ENCODE measurements at regions not wholly inside any gene's neighbourhood (a gene's known extent, or its start where the extent isn't known, plus 50 kb on each side); places are given as distances from the start of the nearest gene placed in this dataset.

DNA sequence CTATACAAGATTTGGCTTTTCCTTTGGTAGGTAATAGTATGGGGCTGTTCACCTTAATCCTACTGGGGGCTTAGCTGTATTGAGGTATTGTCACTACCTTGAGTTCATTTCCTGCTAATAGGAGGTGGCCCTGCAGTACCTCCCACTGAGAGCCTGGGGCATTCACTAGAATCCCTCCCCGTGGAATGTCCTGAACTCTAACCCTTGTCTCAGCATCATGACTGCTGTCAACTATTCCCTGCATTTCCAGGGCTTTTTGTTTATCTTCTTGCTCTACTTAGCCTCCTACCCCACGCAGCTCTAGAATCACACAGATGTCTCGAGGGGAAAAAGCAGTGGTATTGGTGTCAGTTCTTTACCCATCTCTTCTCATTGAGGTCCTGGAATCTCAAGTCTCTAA is 542.3 kb downstream of the METTL4 start:
- Histone ChIP-seq H3K4me3 (ENCODE audit: low read depth, low read length) (no peak overlapping the region), H3K36me3 (replicated peaks) (no peaks in the 10 kb centered on the region), H3K27me3 (replicated peaks) (no peaks in the 10 kb centered on the region), H3K27ac (no peak overlapping the region)
- TF ChIP-seq CTCF (IDR thresholded peaks at IDR 0.05; ENCODE audit: low read depth, low read length, missing control alignments): no peak
- in situ Hi-C loops (cut with HindIII; ENCODE audit: low pct_ligation_motif_present, low sequenced_read_pairs): no loop called here
- no peak for DNase-seq

GRCh38 chr18:2030647-2031046 is 540.7 kb downstream of the METTL4 start:
- in situ Hi-C loops (cut with HindIII; ENCODE audit: low pct_ligation_motif_present, low sequenced_read_pairs): no loop called here
- Histone ChIP-seq H3K36me3 (replicated peaks) (no peaks in the 10 kb centered on the region), H3K27me3 (replicated peaks) (no peaks in the 10 kb centered on the region), H3K27ac (no peak overlapping the region), H3K4me3 (ENCODE audit: low read depth, low read length) (no peak overlapping the region)
- no peak for DNase-seq
- TF ChIP-seq CTCF (IDR thresholded peaks at IDR 0.05; ENCODE audit: low read depth, low read length, missing control alignments): no peak

DNA sequence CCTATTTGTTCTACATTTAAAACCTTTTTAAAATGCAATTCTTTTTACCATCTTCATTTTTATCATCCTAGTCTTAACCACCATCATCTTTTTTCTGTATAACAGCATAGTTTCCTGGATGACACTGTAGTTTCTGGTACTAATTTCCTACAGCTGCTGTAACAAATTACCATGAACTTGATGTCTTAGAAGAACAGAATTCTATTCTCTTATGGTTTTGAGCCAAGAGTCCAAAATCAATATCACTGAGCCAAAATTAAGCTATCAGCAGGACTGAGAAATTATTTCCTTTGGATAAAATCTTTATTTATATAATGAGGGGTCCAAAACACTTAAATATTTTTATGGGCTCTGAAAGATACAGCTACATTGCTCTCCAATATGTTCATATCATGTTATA is 539.3 kb downstream of the METTL4 start:
- Histone ChIP-seq H3K27me3 (replicated peaks) (no peaks in the 10 kb centered on the region), H3K36me3 (replicated peaks) (no peaks in the 10 kb centered on the region), H3K27ac (no peak overlapping the region), H3K4me3 (ENCODE audit: low read depth, low read length) (no peak overlapping the region)
- DNase-seq: no peak
- no peak for TF ChIP-seq CTCF (IDR thresholded peaks at IDR 0.05; ENCODE audit: low read depth, low read length, missing control alignments)
- in situ Hi-C loops (cut with HindIII; ENCODE audit: low pct_ligation_motif_present, low sequenced_read_pairs): no loop called here

DNA sequence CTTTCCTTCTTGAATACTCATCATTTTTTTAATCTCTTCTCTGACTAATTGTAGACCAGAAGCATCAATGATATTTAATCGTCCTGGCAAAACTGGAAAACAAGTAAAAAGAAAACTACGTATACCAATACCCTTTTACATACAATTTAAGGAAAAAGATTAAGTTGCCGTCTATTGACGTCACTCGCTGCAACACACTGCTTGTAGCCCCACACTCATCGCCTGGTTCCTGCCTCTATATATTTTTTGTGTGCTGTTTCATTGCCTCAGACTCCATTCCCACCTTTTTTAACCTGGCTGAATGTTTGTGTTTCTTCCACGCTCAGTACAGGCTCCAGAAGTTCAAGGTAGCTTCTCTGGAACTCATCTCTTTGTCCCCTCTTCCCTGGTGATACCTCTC is 536.2 kb downstream of the METTL4 start:
- TF ChIP-seq CTCF (IDR thresholded peaks at IDR 0.05; ENCODE audit: low read depth, low read length, missing control alignments): no peak
- Histone ChIP-seq H3K27ac (no peak overlapping the region), H3K27me3 (replicated peaks) (no peaks in the 10 kb centered on the region), H3K36me3 (replicated peaks) (no peaks in the 10 kb centered on the region), H3K4me3 (ENCODE audit: low read depth, low read length) (no peak overlapping the region)
- in situ Hi-C loops (cut with HindIII; ENCODE audit: low pct_ligation_motif_present, low sequenced_read_pairs): no loop called here
- DNase-seq: no peak

DNA sequence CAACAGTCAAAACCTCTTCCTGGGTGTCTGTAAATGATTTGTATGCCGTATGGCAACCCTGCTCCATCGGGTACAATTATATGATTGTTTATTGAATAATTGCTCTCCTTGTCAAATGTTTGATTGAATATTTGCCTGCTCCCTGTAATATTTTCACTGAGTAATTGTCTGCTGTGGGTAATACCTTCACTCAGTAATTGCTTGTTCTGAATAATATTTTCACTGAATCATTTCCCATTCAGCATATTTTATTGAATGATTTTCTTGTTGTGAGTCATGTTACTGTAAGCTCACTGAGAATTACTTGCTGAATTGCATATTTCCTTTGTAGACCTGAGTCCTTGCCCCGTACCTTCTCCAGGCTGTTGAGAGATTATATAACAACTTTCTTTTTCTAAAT is 535.2 kb downstream of the METTL4 start:
- Histone ChIP-seq H3K27me3 (replicated peaks) (no peaks in the 10 kb centered on the region), H3K36me3 (replicated peaks) (no peaks in the 10 kb centered on the region), H3K27ac (no peak overlapping the region), H3K4me3 (ENCODE audit: low read depth, low read length) (no peak overlapping the region)
- no peak for DNase-seq
- in situ Hi-C loops (cut with HindIII; ENCODE audit: low pct_ligation_motif_present, low sequenced_read_pairs): no loop called here
- no peak for TF ChIP-seq CTCF (IDR thresholded peaks at IDR 0.05; ENCODE audit: low read depth, low read length, missing control alignments)

GRCh38 chr18:2040279-2040678 is 531.0 kb downstream of the METTL4 start:
- Histone ChIP-seq H3K27me3 (replicated peaks) (no peaks in the 10 kb centered on the region), H3K4me3 (ENCODE audit: low read depth, low read length) (no peak overlapping the region), H3K36me3 (replicated peaks) (no peaks in the 10 kb centered on the region), H3K27ac (no peak overlapping the region)
- in situ Hi-C loops (cut with HindIII; ENCODE audit: low pct_ligation_motif_present, low sequenced_read_pairs): no loop called here
- TF ChIP-seq CTCF (IDR thresholded peaks at IDR 0.05; ENCODE audit: low read depth, low read length, missing control alignments): no peak
- DNase-seq: no peak
